LNCAP (cell line): ENCODE measurements at regions not wholly inside any gene's neighbourhood (a gene's known extent, or its start where the extent isn't known, plus 50 kb on each side); places are given as distances from the start of the nearest gene placed in this dataset.

Experiments used
- TF ChIP-seq, protein P1 (sequence below): fragments of 450-650 bp; IDR thresholded peaks from 2 replicates; pipeline ENCODE4 v1.5.1; 2017; ENCODE audit warnings: mild to moderate bottlenecking

DNA sequence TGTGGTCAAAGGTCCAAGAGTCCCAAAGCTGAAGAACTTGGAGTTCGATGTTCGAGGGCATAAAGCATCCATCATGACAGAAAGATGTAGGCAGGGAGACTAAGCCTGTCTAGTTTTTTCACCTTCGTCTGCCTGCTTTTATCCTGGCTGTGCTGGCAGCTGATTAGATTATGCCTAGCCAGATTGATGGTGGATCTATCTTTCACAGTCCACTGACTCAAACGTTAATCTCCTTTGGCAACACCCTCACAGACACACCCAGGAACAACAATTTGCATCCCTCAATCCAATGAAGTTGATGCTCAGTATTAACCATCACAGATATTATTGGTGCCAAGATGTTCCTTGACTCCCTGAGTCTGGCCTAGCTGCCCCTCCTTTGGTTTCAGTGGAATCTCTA is 530.8 kb upstream of the CLINT1 start:
- TF ChIP-seq, protein P1, sequence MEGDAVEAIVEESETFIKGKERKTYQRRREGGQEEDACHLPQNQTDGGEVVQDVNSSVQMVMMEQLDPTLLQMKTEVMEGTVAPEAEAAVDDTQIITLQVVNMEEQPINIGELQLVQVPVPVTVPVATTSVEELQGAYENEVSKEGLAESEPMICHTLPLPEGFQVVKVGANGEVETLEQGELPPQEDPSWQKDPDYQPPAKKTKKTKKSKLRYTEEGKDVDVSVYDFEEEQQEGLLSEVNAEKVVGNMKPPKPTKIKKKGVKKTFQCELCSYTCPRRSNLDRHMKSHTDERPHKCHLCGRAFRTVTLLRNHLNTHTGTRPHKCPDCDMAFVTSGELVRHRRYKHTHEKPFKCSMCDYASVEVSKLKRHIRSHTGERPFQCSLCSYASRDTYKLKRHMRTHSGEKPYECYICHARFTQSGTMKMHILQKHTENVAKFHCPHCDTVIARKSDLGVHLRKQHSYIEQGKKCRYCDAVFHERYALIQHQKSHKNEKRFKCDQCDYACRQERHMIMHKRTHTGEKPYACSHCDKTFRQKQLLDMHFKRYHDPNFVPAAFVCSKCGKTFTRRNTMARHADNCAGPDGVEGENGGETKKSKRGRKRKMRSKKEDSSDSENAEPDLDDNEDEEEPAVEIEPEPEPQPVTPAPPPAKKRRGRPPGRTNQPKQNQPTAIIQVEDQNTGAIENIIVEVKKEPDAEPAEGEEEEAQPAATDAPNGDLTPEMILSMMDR = no peak

DNA sequence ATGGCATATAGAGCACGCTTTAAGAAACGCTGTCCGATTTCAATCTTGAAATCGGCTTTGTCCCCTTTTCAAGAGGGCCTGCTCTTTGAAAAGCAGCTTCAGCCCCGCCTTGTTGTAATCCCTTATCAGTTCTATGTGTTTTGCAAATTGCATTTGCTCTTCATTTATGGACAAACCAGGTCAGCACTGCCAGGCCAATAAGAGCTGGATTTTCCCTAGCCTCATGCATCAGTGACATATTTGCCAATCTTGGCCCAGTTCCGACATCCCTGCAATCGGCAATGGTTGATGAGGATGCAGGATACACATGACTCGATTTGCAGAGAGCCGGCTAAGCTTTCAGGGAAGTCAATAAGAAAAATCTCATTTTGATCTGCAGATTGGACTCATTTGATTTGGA is 529.1 kb upstream of the CLINT1 start:
- TF ChIP-seq, protein P1 = no peak

DNA sequence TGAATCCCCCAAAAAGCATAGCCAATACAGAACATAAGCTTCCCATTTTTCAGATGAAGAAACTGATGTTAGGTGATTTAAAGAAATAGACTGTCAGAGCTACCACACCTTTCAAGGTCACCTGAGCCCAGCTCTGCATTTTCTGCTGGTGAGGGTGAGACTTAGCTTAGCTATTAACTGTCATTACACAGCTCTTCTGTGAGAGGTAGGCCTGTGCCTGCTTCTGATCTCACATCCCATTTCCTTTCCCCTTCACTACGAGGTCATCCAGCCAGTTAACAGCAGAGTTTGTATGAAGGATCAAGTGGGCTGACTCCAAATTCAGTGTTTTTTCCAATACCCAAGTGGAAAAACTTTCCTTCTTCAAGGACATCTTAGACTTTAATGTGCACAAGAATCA is 528.6 kb upstream of the CLINT1 start:
- TF ChIP-seq, protein P1 = no peak

DNA sequence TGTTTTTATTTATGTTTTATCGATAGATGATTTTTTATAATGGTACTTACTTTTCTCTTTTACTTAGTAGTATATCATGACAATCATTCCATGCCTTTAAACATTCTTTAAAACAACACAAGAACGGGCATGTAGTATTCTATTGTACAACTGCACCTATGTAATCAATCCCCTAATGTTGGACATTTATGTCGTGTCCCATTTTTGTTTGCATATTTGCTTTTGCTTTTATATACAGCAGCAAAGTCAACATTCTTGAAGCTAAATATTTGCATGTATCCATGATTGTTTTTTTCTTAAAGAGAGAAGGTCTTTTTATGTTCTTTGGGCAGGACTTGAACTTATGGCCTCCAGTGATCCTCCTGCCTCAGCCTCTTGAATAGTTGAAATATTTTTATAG is 527.0 kb upstream of the CLINT1 start:
- TF ChIP-seq, protein P1 = no peak

DNA sequence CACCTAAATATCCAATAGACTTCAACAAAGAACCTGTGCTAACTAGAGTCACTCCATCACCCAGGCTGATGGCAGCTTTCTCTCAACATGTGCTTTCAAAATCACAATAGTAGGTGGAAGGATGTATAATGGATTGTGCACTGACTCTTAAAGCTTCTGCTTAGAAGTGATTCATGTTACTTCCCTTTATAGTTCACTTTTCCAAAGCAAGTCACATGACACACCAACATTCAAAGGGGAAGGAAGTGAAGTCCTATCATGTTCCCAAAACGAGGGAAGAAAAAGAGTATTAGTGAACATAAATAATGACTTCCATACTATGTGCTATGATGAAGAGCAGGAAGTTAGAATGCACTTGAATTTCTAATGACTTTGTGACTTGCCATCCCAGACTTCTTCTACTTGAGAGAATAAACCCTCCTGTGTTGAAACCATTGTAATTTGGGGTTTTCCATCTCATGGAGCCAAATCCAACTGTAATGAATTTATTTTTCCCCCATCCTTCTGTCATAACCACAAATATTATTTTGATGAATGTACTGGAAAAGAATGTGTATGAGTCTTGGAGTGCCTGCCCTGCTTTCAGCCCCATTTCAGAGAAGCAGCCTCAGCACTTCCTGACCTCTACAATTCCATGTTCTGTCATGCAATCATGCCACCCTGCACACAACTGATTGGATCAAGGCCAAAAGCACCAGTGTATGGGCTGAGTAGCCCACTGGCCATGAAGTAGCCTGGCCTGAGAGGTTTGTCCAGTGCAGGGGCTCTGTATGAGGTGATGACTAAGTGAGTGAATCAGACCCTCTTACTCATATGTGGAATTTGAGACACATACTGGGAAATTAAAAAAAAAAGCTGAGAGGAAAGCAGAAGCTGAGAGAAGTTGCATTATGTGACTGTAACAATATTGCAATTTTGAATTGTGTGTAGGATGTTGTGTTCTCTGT is 525.9 kb upstream of the CLINT1 start:
- TF ChIP-seq, protein P1 = no peak

DNA sequence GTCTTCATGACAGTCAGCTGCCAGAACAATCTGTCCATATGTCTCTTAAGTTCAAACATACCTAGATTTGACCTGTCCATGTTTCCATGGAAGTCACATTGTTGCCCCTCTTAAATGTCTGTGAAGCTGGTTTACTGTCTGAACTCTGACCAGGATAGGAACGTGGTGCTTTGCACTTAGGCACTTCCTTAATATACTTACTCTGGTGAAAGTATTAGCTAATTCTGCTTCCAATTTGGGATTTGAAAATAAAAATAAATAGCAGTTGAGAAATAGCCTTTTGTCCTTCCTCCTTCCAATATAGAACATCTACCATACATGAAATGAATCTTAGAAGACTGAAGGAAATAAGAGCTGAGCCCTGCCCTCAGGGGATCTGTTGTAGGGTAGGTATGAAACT is 524.5 kb upstream of the CLINT1 start:
- TF ChIP-seq, protein P1 = no peak

DNA sequence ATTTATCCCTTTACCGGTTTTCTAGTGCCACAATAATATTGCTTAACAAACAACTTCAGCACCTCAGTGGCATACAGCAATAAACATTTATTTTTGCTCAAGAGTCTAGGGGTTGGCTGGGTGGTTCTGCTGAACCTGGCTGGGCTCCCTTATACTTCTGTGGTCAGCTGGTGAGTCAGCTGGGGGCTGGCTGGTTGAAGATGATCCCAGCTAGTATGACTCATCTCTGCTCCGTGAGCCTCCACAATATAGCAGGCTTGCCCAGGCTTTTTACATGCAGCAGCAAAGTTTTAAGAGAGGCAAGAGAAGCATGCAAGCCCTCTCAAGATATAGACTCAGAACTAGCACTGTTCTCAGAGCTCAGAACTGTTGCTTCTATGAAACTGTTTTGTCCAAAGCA is 523.5 kb upstream of the CLINT1 start:
- TF ChIP-seq, protein P1 = no peak
